Endothelial cell of umbilical vein (primary cell): ENCODE measurements at regions not wholly inside any gene's neighbourhood (a gene's known extent, or its start where the extent isn't known, plus 50 kb on each side); places are given as distances from the start of the nearest gene placed in this dataset.

Source experiments
- BruUV-seq: library from RNA; stranded (reverse); fragments of 400-500 nt; replicated peaks from 2 replicates; lab custom pipeline; 2021; lab: Mats Ljungman, UMichigan
- CTCF ChIA-PET: fragments of 300-600, 350-600 bp; sonication (Branson Sonifier 250); formaldehyde crosslinking; loops from one replicate; lab custom pipeline; 2021; ENCODE audit warnings: antibody characterized with exemption, inconsistent platforms; lab: Charles Lee
- POLR2A ChIA-PET: fragments of 300-600, 350-600 bp; sonication (Branson Sonifier 250); formaldehyde crosslinking; loops from one replicate; lab custom pipeline; 2021; ENCODE audit warnings: antibody characterized with exemption, inconsistent platforms; lab: Charles Lee
- DNase-seq: peaks from one replicate; pipeline ENCODE4 v3.0.0-alpha.2; 2011; ENCODE audit warnings: low read depth, low spot score
- FAIRE-seq: peaks from 2 replicates; lab custom pipeline; 2011; peaks lifted over from hg19 to GRCh38; lab: Jason Lieb, UNC
- H2AFZ ChIP-seq: 2 replicates; pipeline ENCODE4 v1.6.0; 2012; ENCODE audit warnings: low read depth, low read length, control low read depth, inconsistent platforms
- H3K27ac ChIP-seq: 2 replicates; pipeline ENCODE4 v1.5.1; 2011; ENCODE audit warnings: low read depth, mild to moderate bottlenecking, control low read depth, low read length, moderate library complexity; ENCODE audit not compliant: insufficient read depth
- H3K27me3 ChIP-seq, 2 experiments: 2 replicates each; pipeline versions ENCODE4 v1.6.0 to v1.6.1; 2011; ENCODE audit warnings: low read length in 2 of 2, mixed read lengths in 1 of 2; ENCODE audit not compliant: control insufficient read depth in 2 of 2, insufficient read depth in 2 of 2
- H3K36me3 ChIP-seq, 2 experiments: 2 replicates in 1 of 2; 3 replicates in 1 of 2; pipeline ENCODE4 v1.5.1; 2011; ENCODE audit warnings: low read length in 2 of 2, mild to moderate bottlenecking in 1 of 2, moderate library complexity in 1 of 2; ENCODE audit not compliant: control insufficient read depth in 2 of 2, insufficient read depth in 2 of 2; ENCODE audit errors: extremely low read depth in 1 of 2
- H3K4me1 ChIP-seq: 3 replicates; pipeline ENCODE4 v1.5.1; 2011; ENCODE audit warnings: mild to moderate bottlenecking, low read length; ENCODE audit not compliant: control insufficient read depth, insufficient read depth; ENCODE audit errors: extremely low read depth
- H3K4me2 ChIP-seq: 2 replicates; pipeline ENCODE4 v1.6.1; 2011; ENCODE audit warnings: low read length, control low read depth, mixed read lengths; ENCODE audit not compliant: insufficient read depth
- H3K4me3 ChIP-seq, 3 experiments: fragments of 200-600 bp in 1 of 3; sonication (generic), shearing (Covaris generic) in 1 of 3; replicated peaks in 1 of 3; 2 replicates each; pipeline ENCODE4 v1.5.1; 2011 to 2016; ENCODE audit warnings: control low read depth in 3 of 3, low read length in 3 of 3, mild to moderate bottlenecking in 2 of 3, inconsistent platforms in 1 of 3, low read depth in 1 of 3, moderate library complexity in 1 of 3; ENCODE audit not compliant: insufficient read depth in 1 of 3
- H3K79me2 ChIP-seq: 2 replicates; pipeline ENCODE4 v1.6.0; 2012; ENCODE audit warnings: low read length, inconsistent platforms; ENCODE audit not compliant: control insufficient read depth, insufficient read depth
- H3K9ac ChIP-seq: replicated peaks from 2 replicates; pipeline ENCODE3; 2011; ENCODE audit warnings: low read length, control low read depth; ENCODE audit not compliant: insufficient read depth; ENCODE audit errors: extremely low read depth
- H3K9me1 ChIP-seq: replicated peaks from 3 replicates; pipeline ENCODE4 v1.6.0; 2011; ENCODE audit warnings: mild to moderate bottlenecking, low read length; ENCODE audit not compliant: control insufficient read depth, insufficient read depth; ENCODE audit errors: extremely low read depth
- H3K9me3 ChIP-seq: replicated peaks from 2 replicates; pipeline ENCODE4 v1.5.1; 2012; ENCODE audit warnings: low read length, inconsistent platforms; ENCODE audit not compliant: control insufficient read depth, insufficient read depth
- H4K20me1 ChIP-seq: replicated peaks from 2 replicates; pipeline ENCODE3; 2011; ENCODE audit warnings: mild to moderate bottlenecking, low read length; ENCODE audit not compliant: control insufficient read depth, insufficient read depth; ENCODE audit errors: extremely low read depth
- CTCF ChIP-seq, 2 donors: IDR thresholded peaks; 1 replicate in 1 of 2; 2 replicates in 1 of 2; pipeline ENCODE4 v1.5.1; 2011; ENCODE audit warnings: low read length in 2 of 2, mild to moderate bottlenecking in 2 of 2, moderate library complexity in 2 of 2, control low read depth in 1 of 2, inconsistent platforms in 1 of 2, low read depth in 1 of 2; ENCODE audit not compliant: insufficient read depth in 1 of 2; ENCODE audit errors: extremely low read depth in 1 of 2
- FOS ChIP-seq: IDR thresholded peaks from 2 replicates; pipeline ENCODE4 v1.6.1; 2011; ENCODE audit warnings: mild to moderate bottlenecking, low read length, moderate library complexity, borderline replicate concordance; ENCODE audit not compliant: insufficient read depth
- JUN ChIP-seq: IDR thresholded peaks from 2 replicates; pipeline ENCODE4 v1.6.1; 2011; ENCODE audit warnings: borderline replicate concordance, low read depth; ENCODE audit not compliant: insufficient read length, insufficient read depth
- MAX ChIP-seq: IDR thresholded peaks from 2 replicates; pipeline ENCODE4 v1.6.1; 2011; ENCODE audit not compliant: insufficient read depth, insufficient read length
- MYC ChIP-seq: IDR thresholded peaks from one replicate; pipeline ENCODE4 v1.6.1; 2011; ENCODE audit warnings: mild to moderate bottlenecking, low read depth, low read length
- POLR2A ChIP-seq: IDR thresholded peaks from 2 replicates; pipeline ENCODE4 v1.6.1; 2012; ENCODE audit warnings: low read depth, mild to moderate bottlenecking, control low read depth, low read length
- POLR2AphosphoS5 ChIP-seq: IDR thresholded peaks from 2 replicates; pipeline ENCODE4 v1.6.1; 2012; ENCODE audit warnings: low read depth, mild to moderate bottlenecking, control low read depth, low read length, moderate library complexity; ENCODE audit not compliant: insufficient read depth
- dilution Hi-C: fragments of 300-500 bp; cut with MboI; formaldehyde crosslinking; loops from one replicate; pipeline ENCODE4 v1.15.0; 2019; ENCODE audit warnings: low sequenced_read_pairs; ENCODE audit not compliant: extremely low pct_ligation_motif_present
- intact Hi-C: fragments of 100-400 bp; cut with micrococcal nuclease; formaldehyde crosslinking; loops from one replicate; pipeline ENCODE4 v1.10.0; 2022

- dilution Hi-C loops (no loop called here), intact Hi-C loops (no loop called here)
- Histone ChIP-seq H3K27ac (no peak overlapping the region), H3K79me2 (no peaks in the 10 kb centered on the region), H4K20me1 (no peaks in the 10 kb centered on the region), H3K4me1 (no peaks in the 10 kb centered on the region), H3K4me3 (no peak overlapping the region), H3K9me1 (no peaks in the 10 kb centered on the region), H2AFZ (no peak overlapping the region), H3K9ac (no peak overlapping the region), H3K9me3 (no peaks in the 10 kb centered on the region), H3K4me2 (no peak overlapping the region), H3K27me3 (peaks cover 7 to 8% of the 10 kb centered on the region in 2 experiments), H3K36me3 (no peaks in the 10 kb centered on the region)
- CTCF ChIA-PET: no interaction called here
- TF ChIP-seq MAX (no peak), CTCF (IDR thresholded peaks at IDR 0.05; ENCODE audit: extremely low read depth in 1 of 2, insufficient read depth in 1 of 2, low read depth in 1 of 2, low read length in 2 of 2) (no peak), POLR2A (no peak), JUN (no peak), FOS (no peak), MYC (no peak), POLR2AphosphoS5 (no peak)
- BruUV-seq: no TSS peak
- DNase-seq: no peak
- no peak for FAIRE-seq
- POLR2A ChIA-PET: no interaction called here
These were observed 265.1 kb upstream of the MAP3K1 start for GRCh38 chr5:56550227-56550626.
